Calu3 (cell line): ENCODE measurements at regions not wholly inside any gene's neighbourhood (a gene's known extent, or its start where the extent isn't known, plus 50 kb on each side); places are given as distances from the start of the nearest gene placed in this dataset.
"Not testable (repeated sequence)": the region's sequence is repeated elsewhere in the genome, so short reads cannot be mapped to it uniquely, and the experiment has no call there.

ENCODE experiments used
- BruUV-seq: library from RNA; stranded (reverse); fragments of 400-500 nt; replicated peaks from 2 replicates; lab custom pipeline; 2021; lab: Mats Ljungman, UMichigan
- CTCF ChIA-PET: fragments of 300-600 bp; sonication (Branson Sonifier 250); formaldehyde crosslinking; loops from one replicate; lab custom pipeline; 2022; ENCODE audit warnings: antibody characterized with exemption; lab: Charles Lee
- DNase-seq: peaks from one replicate; pipeline ENCODE4 v3.0.0; 2022
- H3K27ac Mint-ChIP-seq: one replicate; pipeline ENCODE4 v1.8.0; 2022; ENCODE audit warnings: mixed read lengths; ENCODE audit not compliant: unreplicated experiment
- H3K27me3 Mint-ChIP-seq: one replicate; pipeline ENCODE4 v1.8.0; 2022; ENCODE audit warnings: mixed read lengths; ENCODE audit not compliant: unreplicated experiment
- H3K36me3 Mint-ChIP-seq: one replicate; pipeline ENCODE4 v1.8.0; 2022; ENCODE audit warnings: mild to moderate bottlenecking, moderate library complexity, mixed read lengths; ENCODE audit not compliant: insufficient read depth, unreplicated experiment
- H3K4me1 Mint-ChIP-seq: one replicate; pipeline ENCODE4 v1.8.0; 2022; ENCODE audit warnings: mild to moderate bottlenecking, low read depth, mixed read lengths; ENCODE audit not compliant: unreplicated experiment
- H3K4me3 Mint-ChIP-seq: one replicate; pipeline ENCODE4 v1.8.0; 2022; ENCODE audit warnings: mild to moderate bottlenecking, low read depth, moderate library complexity, mixed read lengths; ENCODE audit not compliant: unreplicated experiment
- H3K9me3 Mint-ChIP-seq: one replicate; pipeline ENCODE4 v1.8.0; 2022; ENCODE audit warnings: low read depth, mixed read lengths; ENCODE audit not compliant: unreplicated experiment
- intact Hi-C: fragments of 100-400 bp; cut with micrococcal nuclease; formaldehyde crosslinking; loops from one replicate; pipeline ENCODE4 v1.10.0; 2022; ENCODE audit not compliant: unreplicated experiment
- TF ChIP-seq, protein P1 (sequence below): fragments of 200-600 bp; IDR thresholded peaks from one replicate; pipeline ENCODE4 v1.8.0; 2022; ENCODE audit warnings: antibody characterized with exemption; ENCODE audit not compliant: unreplicated experiment

DNA sequence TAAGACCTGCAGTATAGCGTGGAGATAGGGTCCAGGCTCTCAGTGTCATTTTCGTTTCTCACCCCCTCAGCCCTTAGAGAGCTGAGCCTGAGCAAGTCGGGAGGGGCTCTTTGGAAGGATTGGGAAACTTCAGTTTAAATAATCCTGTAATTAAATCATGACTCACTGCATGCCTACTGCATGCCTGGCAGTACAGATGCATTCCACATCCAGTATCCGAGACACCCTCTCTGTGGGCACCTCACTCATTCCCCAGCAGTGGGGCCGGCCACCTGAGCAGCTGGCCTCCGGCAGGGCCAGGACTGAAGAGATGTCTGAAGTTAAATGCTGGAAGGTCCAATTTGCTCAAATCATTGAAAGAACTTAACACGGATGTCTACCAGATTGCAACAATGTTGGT is 316.6 kb downstream of the THBS2 start:
- intact Hi-C loops = no loop called here
- no peak for DNase-seq
- H3K4me3 Mint-ChIP-seq = no peak overlapping the region
- H3K4me1 Mint-ChIP-seq = no peaks in the 10 kb centered on the region
- TF ChIP-seq, protein P1, sequence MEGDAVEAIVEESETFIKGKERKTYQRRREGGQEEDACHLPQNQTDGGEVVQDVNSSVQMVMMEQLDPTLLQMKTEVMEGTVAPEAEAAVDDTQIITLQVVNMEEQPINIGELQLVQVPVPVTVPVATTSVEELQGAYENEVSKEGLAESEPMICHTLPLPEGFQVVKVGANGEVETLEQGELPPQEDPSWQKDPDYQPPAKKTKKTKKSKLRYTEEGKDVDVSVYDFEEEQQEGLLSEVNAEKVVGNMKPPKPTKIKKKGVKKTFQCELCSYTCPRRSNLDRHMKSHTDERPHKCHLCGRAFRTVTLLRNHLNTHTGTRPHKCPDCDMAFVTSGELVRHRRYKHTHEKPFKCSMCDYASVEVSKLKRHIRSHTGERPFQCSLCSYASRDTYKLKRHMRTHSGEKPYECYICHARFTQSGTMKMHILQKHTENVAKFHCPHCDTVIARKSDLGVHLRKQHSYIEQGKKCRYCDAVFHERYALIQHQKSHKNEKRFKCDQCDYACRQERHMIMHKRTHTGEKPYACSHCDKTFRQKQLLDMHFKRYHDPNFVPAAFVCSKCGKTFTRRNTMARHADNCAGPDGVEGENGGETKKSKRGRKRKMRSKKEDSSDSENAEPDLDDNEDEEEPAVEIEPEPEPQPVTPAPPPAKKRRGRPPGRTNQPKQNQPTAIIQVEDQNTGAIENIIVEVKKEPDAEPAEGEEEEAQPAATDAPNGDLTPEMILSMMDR = no peak
- no peaks in the 10 kb centered on the region for H3K36me3 Mint-ChIP-seq
- CTCF ChIA-PET = interaction anchor here (0.7 kb wide), 1 partner anchor 32 kb away, joined by 5 read pairs; no protein-coding TSS in a partner anchor
- no peak overlapping the region for H3K27ac Mint-ChIP-seq
- H3K27me3 Mint-ChIP-seq = peaks cover 17% of the 10 kb centered on the region
- no TSS peak for BruUV-seq
- no peaks in the 10 kb centered on the region for H3K9me3 Mint-ChIP-seq

GRCh38 chr6:168935628-168936010 is 318.0 kb downstream of the THBS2 start:
- no TSS peak for BruUV-seq

GRCh38 chr6:168934660-168935627 is 318.7 kb downstream of the THBS2 start:
- intact Hi-C loops = no loop called here
- Mint-ChIP-seq H3K4me1 (no peaks in the 10 kb centered on the region), H3K27ac (no peak overlapping the region), H3K9me3 (no peaks in the 10 kb centered on the region), H3K4me3 (no peak overlapping the region), H3K36me3 (no peaks in the 10 kb centered on the region), H3K27me3 (peaks cover 4% of the 10 kb centered on the region)
- TF ChIP-seq, protein P1 = no peak
- DNase-seq = no peak
- CTCF ChIA-PET = no interaction called here
- no TSS peak for BruUV-seq

More at GRCh38 chr6:168935628-168936010, 318.0 kb downstream of the THBS2 start:
- intact Hi-C loops = no loop called here
- H3K4me3 Mint-ChIP-seq = no peak overlapping the region
- H3K27me3 Mint-ChIP-seq = peaks cover 11% of the 10 kb centered on the region
- H3K27ac Mint-ChIP-seq = no peak overlapping the region
- H3K36me3 Mint-ChIP-seq = no peaks in the 10 kb centered on the region
- TF ChIP-seq, protein P1 = no peak
- CTCF ChIA-PET = no interaction called here
- no peak for DNase-seq
- H3K4me1 Mint-ChIP-seq = no peaks in the 10 kb centered on the region
- no peaks in the 10 kb centered on the region for H3K9me3 Mint-ChIP-seq

- H3K27me3 Mint-ChIP-seq, DNase-seq, H3K9me3 Mint-ChIP-seq, H3K4me1 Mint-ChIP-seq, BruUV-seq, H3K4me3 Mint-ChIP-seq, CTCF ChIA-PET, H3K27ac Mint-ChIP-seq, H3K36me3 Mint-ChIP-seq, intact Hi-C loops: not testable (repeated sequence)
Measured at GRCh38 chr6:168932171-168932570, 321.5 kb downstream of the THBS2 start.

- H3K4me1 Mint-ChIP-seq, CTCF ChIA-PET, H3K27ac Mint-ChIP-seq, H3K36me3 Mint-ChIP-seq, DNase-seq, intact Hi-C loops, H3K9me3 Mint-ChIP-seq, H3K27me3 Mint-ChIP-seq, H3K4me3 Mint-ChIP-seq, BruUV-seq: not testable (repeated sequence)
Measured at GRCh38 chr6:168931072-168931471, 322.6 kb downstream of the THBS2 start.
